Stimulated activated CD8-positive, alpha-beta memory T cell treated with anti-CD3 and anti-CD28 coated beads, Interleukin-15, amount 100 ng/mL, for 1 hour (primary cell): ENCODE measurements at regions not wholly inside any gene's neighbourhood (a gene's known extent, or its start where the extent isn't known, plus 50 kb on each side); places are given as distances from the start of the nearest gene placed in this dataset.
A peak's percentile ranks its signal among the peaks of the same experiment; 100 is the strongest.

Experiments used
- DNase-seq: peaks from one replicate; pipeline ENCODE4 v3.0.0-alpha.2; 2020; ENCODE audit warnings: low read depth

GRCh38 chr4:146998157-146998556, 52.5 kb upstream of the TTC29 start:
- no peak for DNase-seq

- DNase-seq = no peak
Measured at GRCh38 chr4:147003956-147004809, 58.5 kb upstream of the TTC29 start.

- no peak for DNase-seq
Measured at GRCh38 chr4:147006229-147006628, 60.6 kb upstream of the TTC29 start.

- no peak for DNase-seq
Measured at GRCh38 chr4:147009875-147010274, 64.2 kb upstream of the TTC29 start.

GRCh38 chr4:147011411-147011810, 65.7 kb upstream of the TTC29 start:
- DNase-seq = no peak

- no peak for DNase-seq
Measured at GRCh38 chr4:147012059-147012707, 66.5 kb upstream of the TTC29 start.

- DNase-seq = no peak
Measured at GRCh38 chr4:147014946-147015345, 69.3 kb upstream of the TTC29 start.

- DNase-seq = no peak
Measured at GRCh38 chr4:147015491-147015890, 69.8 kb upstream of the TTC29 start.

GRCh38 chr4:147017081-147017480, 71.4 kb upstream of the TTC29 start:
- DNase-seq = no peak

GRCh38 chr4:147019091-147019490, 73.4 kb upstream of the TTC29 start:
- DNase-seq = peak; percentile 4

- DNase-seq = no peak
Measured at GRCh38 chr4:147020456-147020855, 74.8 kb upstream of the TTC29 start.

GRCh38 chr4:147025042-147025441, 79.4 kb upstream of the TTC29 start:
- no peak for DNase-seq

GRCh38 chr4:147029296-147029695, 83.6 kb upstream of the TTC29 start:
- no peak for DNase-seq

GRCh38 chr4:147034372-147034771, 88.7 kb upstream of the TTC29 start:
- DNase-seq = no peak

- no peak for DNase-seq
Measured at GRCh38 chr4:147037069-147037468, 91.4 kb upstream of the TTC29 start.

GRCh38 chr4:147039976-147040575, 94.4 kb upstream of the TTC29 start:
- DNase-seq = no peak

GRCh38 chr4:147040874-147041273, 95.2 kb upstream of the TTC29 start:
- no peak for DNase-seq

- no peak for DNase-seq
Measured at GRCh38 chr4:147041376-147041775, 95.7 kb upstream of the TTC29 start.

GRCh38 chr4:147042046-147042445, 96.4 kb upstream of the TTC29 start:
- no peak for DNase-seq

GRCh38 chr4:147044241-147044640, 98.6 kb upstream of the TTC29 start:
- no peak for DNase-seq

- DNase-seq = no peak
Measured at GRCh38 chr4:147049946-147050345, 104.3 kb upstream of the TTC29 start.

- DNase-seq = no peak
Measured at GRCh38 chr4:147050356-147050765, 104.7 kb upstream of the TTC29 start.

- no peak for DNase-seq
Measured at GRCh38 chr4:147052361-147052760, 106.7 kb upstream of the TTC29 start.
